ENCODE measurements at regions not wholly inside any gene's neighbourhood (a gene's known extent, or its start where the extent isn't known, plus 50 kb on each side); places are given as distances from the start of the nearest gene placed in this dataset.
"Not testable (repeated sequence)": the region's sequence is repeated elsewhere in the genome, so short reads cannot be mapped to it uniquely, and the experiment has no call there.

GRCh38 chr13:61107989-61108388 lies 307.7 kb downstream of the PCDH20 start:
- H3K79me2 ChIP-seq (ENCODE audit: control insufficient read depth, insufficient read depth, low read length, unreplicated experiment): no peaks in the 10 kb centered on the region
- H3K36me3 ChIP-seq (ENCODE audit: insufficient read depth, low read length): no peaks in the 10 kb centered on the region
- H3K27me3 ChIP-seq (ENCODE audit: insufficient read depth, low read length): no peaks in the 10 kb centered on the region
- no peak overlapping the region for H3K4me3 ChIP-seq (ENCODE audit: low read depth, low read length)
- no peak overlapping the region for H3K27ac ChIP-seq (ENCODE audit: low read depth, low read length)
- no peaks in the 10 kb centered on the region for H3K4me1 ChIP-seq (ENCODE audit: control insufficient read depth, insufficient read depth, low read length, unreplicated experiment)
- H2AFZ ChIP-seq (ENCODE audit: low read length, unreplicated experiment): no peak overlapping the region

- Histone ChIP-seq H2AFZ (ENCODE audit: low read length, unreplicated experiment) (no peak overlapping the region), H3K4me3 (ENCODE audit: low read depth, low read length) (no peak overlapping the region), H3K27ac (ENCODE audit: low read depth, low read length) (no peak overlapping the region), H3K27me3 (ENCODE audit: insufficient read depth, low read length) (no peaks in the 10 kb centered on the region), H3K4me1 (ENCODE audit: control insufficient read depth, insufficient read depth, low read length, unreplicated experiment) (no peaks in the 10 kb centered on the region), H3K79me2 (ENCODE audit: control insufficient read depth, insufficient read depth, low read length, unreplicated experiment) (no peaks in the 10 kb centered on the region), H3K36me3 (ENCODE audit: insufficient read depth, low read length) (no peaks in the 10 kb centered on the region)
Measured at GRCh38 chr13:61095885-61096284, 319.8 kb downstream of the PCDH20 start.

- no peaks in the 10 kb centered on the region for H3K27me3 ChIP-seq (ENCODE audit: insufficient read depth, low read length)
- no peak overlapping the region for H2AFZ ChIP-seq (ENCODE audit: low read length, unreplicated experiment)
- H3K79me2 ChIP-seq (ENCODE audit: control insufficient read depth, insufficient read depth, low read length, unreplicated experiment): no peaks in the 10 kb centered on the region
- H3K36me3 ChIP-seq (ENCODE audit: insufficient read depth, low read length): no peaks in the 10 kb centered on the region
- H3K4me3 ChIP-seq (ENCODE audit: low read depth, low read length): no peak overlapping the region
- H3K27ac ChIP-seq (ENCODE audit: low read depth, low read length): no peak overlapping the region
- H3K4me1 ChIP-seq (ENCODE audit: control insufficient read depth, insufficient read depth, low read length, unreplicated experiment): no peaks in the 10 kb centered on the region
Measured at GRCh38 chr13:61094865-61095264, 320.8 kb downstream of the PCDH20 start.

GRCh38 chr13:61089894-61090293 lies 325.8 kb downstream of the PCDH20 start:
- not testable (repeated sequence) for H3K4me1 ChIP-seq (ENCODE audit: control insufficient read depth, insufficient read depth, low read length, unreplicated experiment); H2AFZ ChIP-seq (ENCODE audit: low read length, unreplicated experiment); H3K4me3 ChIP-seq (ENCODE audit: low read depth, low read length); H3K79me2 ChIP-seq (ENCODE audit: control insufficient read depth, insufficient read depth, low read length, unreplicated experiment); H3K27ac ChIP-seq (ENCODE audit: low read depth, low read length); H3K27me3 ChIP-seq (ENCODE audit: insufficient read depth, low read length); H3K36me3 ChIP-seq (ENCODE audit: insufficient read depth, low read length)

- Histone ChIP-seq H2AFZ (ENCODE audit: low read length, unreplicated experiment) (no peak overlapping the region), H3K36me3 (ENCODE audit: insufficient read depth, low read length) (no peaks in the 10 kb centered on the region), H3K27me3 (ENCODE audit: insufficient read depth, low read length) (no peaks in the 10 kb centered on the region), H3K27ac (ENCODE audit: low read depth, low read length) (no peak overlapping the region), H3K4me1 (ENCODE audit: control insufficient read depth, insufficient read depth, low read length, unreplicated experiment) (no peaks in the 10 kb centered on the region), H3K79me2 (ENCODE audit: control insufficient read depth, insufficient read depth, low read length, unreplicated experiment) (no peaks in the 10 kb centered on the region), H3K4me3 (ENCODE audit: low read depth, low read length) (no peak overlapping the region)
Measured at GRCh38 chr13:61086087-61086486, 329.6 kb downstream of the PCDH20 start.

GRCh38 chr13:61084988-61085387 lies 330.7 kb downstream of the PCDH20 start:
- H3K36me3 ChIP-seq (ENCODE audit: insufficient read depth, low read length): no peaks in the 10 kb centered on the region
- no peaks in the 10 kb centered on the region for H3K27me3 ChIP-seq (ENCODE audit: insufficient read depth, low read length)
- no peak overlapping the region for H2AFZ ChIP-seq (ENCODE audit: low read length, unreplicated experiment)
- no peaks in the 10 kb centered on the region for H3K79me2 ChIP-seq (ENCODE audit: control insufficient read depth, insufficient read depth, low read length, unreplicated experiment)
- no peak overlapping the region for H3K27ac ChIP-seq (ENCODE audit: low read depth, low read length)
- no peaks in the 10 kb centered on the region for H3K4me1 ChIP-seq (ENCODE audit: control insufficient read depth, insufficient read depth, low read length, unreplicated experiment)
- H3K4me3 ChIP-seq (ENCODE audit: low read depth, low read length): no peak overlapping the region

DNA sequence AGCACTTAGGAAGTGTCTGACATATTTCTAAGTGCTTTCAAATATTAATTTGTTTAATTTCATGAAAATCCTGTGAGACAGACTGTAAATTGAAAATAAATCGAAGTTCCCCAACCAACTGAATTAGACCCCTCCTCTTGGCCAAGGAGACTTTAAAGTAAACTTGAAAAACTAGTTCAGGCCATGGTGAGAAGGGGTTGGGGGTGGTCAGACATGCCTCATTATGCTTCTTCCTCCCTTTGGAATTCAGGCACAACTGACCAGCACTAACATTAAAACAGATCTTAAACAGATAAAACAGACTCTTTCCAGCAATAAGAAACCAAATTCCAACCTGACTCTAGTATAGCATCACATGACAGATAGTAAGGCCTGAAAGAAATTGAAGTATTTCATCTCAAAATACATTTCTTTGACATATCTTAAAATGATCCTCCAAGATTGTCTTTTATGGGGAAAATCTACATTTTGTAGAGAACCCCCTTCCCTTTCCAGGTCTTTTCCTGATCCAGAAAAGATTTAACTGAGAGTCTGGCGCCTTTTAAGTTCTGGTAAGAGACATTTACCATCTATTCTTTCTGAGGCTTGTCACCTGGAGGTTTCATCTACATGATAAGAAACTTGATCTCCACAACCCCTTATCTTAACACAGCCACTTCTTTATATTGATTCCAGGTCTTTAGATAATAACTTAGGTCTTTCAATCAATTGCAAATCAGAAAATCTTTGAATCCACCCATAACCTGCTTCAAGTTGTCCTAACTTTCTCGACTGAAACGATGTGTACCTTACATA lies 336.5 kb downstream of the PCDH20 start:
- Histone ChIP-seq H3K4me1 (ENCODE audit: control insufficient read depth, insufficient read depth, low read length, unreplicated experiment) (no peaks in the 10 kb centered on the region), H3K27me3 (ENCODE audit: insufficient read depth, low read length) (no peaks in the 10 kb centered on the region), H3K79me2 (ENCODE audit: control insufficient read depth, insufficient read depth, low read length, unreplicated experiment) (no peaks in the 10 kb centered on the region), H3K36me3 (ENCODE audit: insufficient read depth, low read length) (no peaks in the 10 kb centered on the region), H2AFZ (ENCODE audit: low read length, unreplicated experiment) (no peak overlapping the region), H3K27ac (ENCODE audit: low read depth, low read length) (no peak overlapping the region), H3K4me3 (ENCODE audit: low read depth, low read length) (no peak overlapping the region)

GRCh38 chr13:61052175-61052574 lies 363.5 kb downstream of the PCDH20 start:
- Histone ChIP-seq H3K36me3 (ENCODE audit: insufficient read depth, low read length) (no peaks in the 10 kb centered on the region), H2AFZ (ENCODE audit: low read length, unreplicated experiment) (no peak overlapping the region), H3K79me2 (ENCODE audit: control insufficient read depth, insufficient read depth, low read length, unreplicated experiment) (no peaks in the 10 kb centered on the region), H3K4me1 (ENCODE audit: control insufficient read depth, insufficient read depth, low read length, unreplicated experiment) (no peaks in the 10 kb centered on the region), H3K27me3 (ENCODE audit: insufficient read depth, low read length) (no peaks in the 10 kb centered on the region), H3K27ac (ENCODE audit: low read depth, low read length) (no peak overlapping the region), H3K4me3 (ENCODE audit: low read depth, low read length) (no peak overlapping the region)

GRCh38 chr13:61045251-61045650 lies 370.4 kb downstream of the PCDH20 start:
- H3K36me3 ChIP-seq (ENCODE audit: insufficient read depth, low read length): no peaks in the 10 kb centered on the region
- H2AFZ ChIP-seq (ENCODE audit: low read length, unreplicated experiment): no peak overlapping the region
- H3K27ac ChIP-seq (ENCODE audit: low read depth, low read length): no peak overlapping the region
- no peaks in the 10 kb centered on the region for H3K4me1 ChIP-seq (ENCODE audit: control insufficient read depth, insufficient read depth, low read length, unreplicated experiment)
- H3K79me2 ChIP-seq (ENCODE audit: control insufficient read depth, insufficient read depth, low read length, unreplicated experiment): no peaks in the 10 kb centered on the region
- no peaks in the 10 kb centered on the region for H3K27me3 ChIP-seq (ENCODE audit: insufficient read depth, low read length)
- no peak overlapping the region for H3K4me3 ChIP-seq (ENCODE audit: low read depth, low read length)

- no peak overlapping the region for H3K4me3 ChIP-seq (ENCODE audit: low read depth, low read length)
- H3K27me3 ChIP-seq (ENCODE audit: insufficient read depth, low read length): no peaks in the 10 kb centered on the region
- no peaks in the 10 kb centered on the region for H3K4me1 ChIP-seq (ENCODE audit: control insufficient read depth, insufficient read depth, low read length, unreplicated experiment)
- no peak overlapping the region for H3K27ac ChIP-seq (ENCODE audit: low read depth, low read length)
- no peaks in the 10 kb centered on the region for H3K79me2 ChIP-seq (ENCODE audit: control insufficient read depth, insufficient read depth, low read length, unreplicated experiment)
- H2AFZ ChIP-seq (ENCODE audit: low read length, unreplicated experiment): no peak overlapping the region
- no peaks in the 10 kb centered on the region for H3K36me3 ChIP-seq (ENCODE audit: insufficient read depth, low read length)
Measured at GRCh38 chr13:61040181-61040580, 375.5 kb downstream of the PCDH20 start.

DNA sequence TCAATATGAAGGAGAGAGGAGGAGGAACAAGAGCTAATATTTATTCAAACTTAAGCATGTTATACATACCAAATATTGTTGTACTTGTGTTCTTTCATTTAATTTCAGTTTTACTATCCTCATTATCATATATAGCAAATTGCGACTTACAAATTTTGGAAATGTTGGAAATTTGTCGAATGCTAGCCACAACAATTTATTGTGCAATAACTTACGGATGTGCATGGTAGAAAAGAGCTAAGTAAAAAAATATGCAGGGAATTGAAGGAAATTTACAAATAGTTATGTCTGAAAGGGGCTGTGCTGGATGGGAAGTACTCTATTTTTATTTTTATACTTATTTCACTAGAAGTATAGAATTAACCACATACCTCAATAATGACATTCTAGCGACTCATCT lies 376.3 kb downstream of the PCDH20 start:
- H2AFZ ChIP-seq (ENCODE audit: low read length, unreplicated experiment): no peak overlapping the region
- H3K4me1 ChIP-seq (ENCODE audit: control insufficient read depth, insufficient read depth, low read length, unreplicated experiment): no peaks in the 10 kb centered on the region
- H3K27ac ChIP-seq (ENCODE audit: low read depth, low read length): no peak overlapping the region
- no peak overlapping the region for H3K4me3 ChIP-seq (ENCODE audit: low read depth, low read length)
- H3K36me3 ChIP-seq (ENCODE audit: insufficient read depth, low read length): no peaks in the 10 kb centered on the region
- no peaks in the 10 kb centered on the region for H3K79me2 ChIP-seq (ENCODE audit: control insufficient read depth, insufficient read depth, low read length, unreplicated experiment)
- H3K27me3 ChIP-seq (ENCODE audit: insufficient read depth, low read length): no peaks in the 10 kb centered on the region
